IgD-negative memory B cell (primary cell): ENCODE measurements at regions not wholly inside any gene's neighbourhood (a gene's known extent, or its start where the extent isn't known, plus 50 kb on each side); places are given as distances from the start of the nearest gene placed in this dataset.
A peak's percentile ranks its signal among the peaks of the same experiment; 100 is the strongest.

ENCODE experiments used
- H3K27ac Mint-ChIP-seq, 3 donors: one replicate each; pipeline ENCODE4 v1.8.0; 2020 to 2022; ENCODE audit warnings: mild to moderate bottlenecking in 3 of 3, mixed read lengths in 3 of 3, moderate library complexity in 1 of 3
- H3K27me3 Mint-ChIP-seq: one replicate; pipeline ENCODE4 v1.8.0; 2021; ENCODE audit warnings: mixed read lengths
- H3K36me3 Mint-ChIP-seq: one replicate; pipeline ENCODE4 v1.8.0; 2020; ENCODE audit warnings: mild to moderate bottlenecking, mixed read lengths
- H3K4me1 Mint-ChIP-seq, 3 donors: one replicate each; pipeline ENCODE4 v1.8.0; 2020 to 2022; ENCODE audit warnings: mixed read lengths in 3 of 3, mild to moderate bottlenecking in 1 of 3
- H3K4me3 Mint-ChIP-seq, 4 donors: one replicate each; pipeline ENCODE4 v1.8.0; 2020 to 2022; ENCODE audit warnings: mild to moderate bottlenecking in 4 of 4, mixed read lengths in 4 of 4, moderate library complexity in 3 of 4
- H3K9me3 Mint-ChIP-seq, 3 donors: one replicate each; pipeline ENCODE4 v1.8.0; 2020 to 2021; ENCODE audit warnings: mixed read lengths in 3 of 3, mild to moderate bottlenecking in 1 of 3

DNA sequence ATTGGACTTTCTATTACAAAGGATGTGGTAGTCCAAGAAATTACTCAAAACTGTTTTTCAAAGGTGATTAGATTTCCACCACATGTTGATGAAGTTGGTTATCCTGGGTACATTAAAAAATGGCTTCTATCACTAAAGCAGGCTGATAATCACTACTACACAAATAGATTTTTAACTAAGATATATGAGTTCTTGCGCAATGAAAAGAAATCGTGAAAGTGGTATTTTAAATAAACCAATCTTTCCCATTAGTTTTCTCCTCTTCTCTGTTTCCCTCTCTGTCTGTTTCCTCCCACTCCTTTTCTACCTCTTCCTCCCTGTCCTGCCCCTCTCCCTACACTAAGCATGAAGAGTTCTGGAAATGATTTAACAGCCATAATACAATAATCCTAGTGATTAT is 487.9 kb upstream of the CITED2 start:
- Mint-ChIP-seq H3K27ac (no peak overlapping the region), H3K36me3 (peaks cover 4% of the 10 kb centered on the region), H3K9me3 (peaks cover 0 to 2% (median 0%) of the 10 kb centered on the region in 3 donors), H3K4me1 (no peaks in the 10 kb centered on the region), H3K27me3 (no peaks in the 10 kb centered on the region), H3K4me3 (no peak overlapping the region)

DNA sequence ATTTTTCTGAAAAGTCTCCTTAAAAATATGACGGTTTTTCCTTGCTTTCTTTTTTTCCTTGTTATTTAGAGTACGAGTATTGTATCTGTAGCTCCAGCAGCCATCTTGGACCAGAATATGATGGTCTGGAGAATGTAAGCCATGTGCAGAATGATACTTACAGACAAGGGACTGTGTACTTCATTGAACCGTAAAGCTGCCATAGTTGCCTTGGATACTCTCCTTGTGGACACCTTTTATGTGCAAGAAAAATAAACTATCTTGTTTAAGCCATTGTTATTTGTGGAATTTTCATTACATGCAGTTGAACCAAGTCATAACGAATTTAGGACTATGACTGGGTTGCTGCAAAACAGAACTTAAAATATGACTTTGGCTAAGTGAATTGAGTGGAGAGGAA is 485.8 kb upstream of the CITED2 start:
- Mint-ChIP-seq H3K9me3 (peaks cover 0 to 2% (median 0%) of the 10 kb centered on the region in 3 donors), H3K36me3 (peaks cover 4% of the 10 kb centered on the region), H3K4me1 (no peaks in the 10 kb centered on the region), H3K27me3 (no peaks in the 10 kb centered on the region), H3K4me3 (no peak overlapping the region), H3K27ac (no peak overlapping the region)

DNA sequence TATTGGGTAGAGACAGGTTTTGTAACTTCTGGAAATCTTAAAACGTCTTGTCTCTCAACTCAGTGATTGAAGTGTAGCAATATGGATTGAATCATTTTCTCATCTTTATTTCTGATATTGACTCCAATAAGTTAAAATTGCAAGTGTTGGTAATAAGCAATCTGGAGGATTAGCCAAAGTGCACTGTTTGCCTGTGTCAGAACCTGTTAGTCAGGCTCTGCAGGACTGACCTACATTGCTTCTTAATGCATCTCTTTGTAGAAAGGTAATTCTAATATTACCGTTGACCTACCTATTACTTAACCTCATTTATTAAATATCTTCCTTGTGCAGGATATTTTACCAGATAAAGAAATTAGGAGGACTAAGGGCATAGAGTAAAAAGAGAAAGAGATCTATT is 484.0 kb upstream of the CITED2 start:
- H3K36me3 Mint-ChIP-seq: peaks cover 4% of the 10 kb centered on the region
- H3K27ac Mint-ChIP-seq: no peak overlapping the region
- peaks cover 0 to 2% (median 0%) of the 10 kb centered on the region in 3 donors for H3K9me3 Mint-ChIP-seq
- no peaks in the 10 kb centered on the region for H3K4me1 Mint-ChIP-seq
- no peaks in the 10 kb centered on the region for H3K27me3 Mint-ChIP-seq
- H3K4me3 Mint-ChIP-seq: no peak overlapping the region

DNA sequence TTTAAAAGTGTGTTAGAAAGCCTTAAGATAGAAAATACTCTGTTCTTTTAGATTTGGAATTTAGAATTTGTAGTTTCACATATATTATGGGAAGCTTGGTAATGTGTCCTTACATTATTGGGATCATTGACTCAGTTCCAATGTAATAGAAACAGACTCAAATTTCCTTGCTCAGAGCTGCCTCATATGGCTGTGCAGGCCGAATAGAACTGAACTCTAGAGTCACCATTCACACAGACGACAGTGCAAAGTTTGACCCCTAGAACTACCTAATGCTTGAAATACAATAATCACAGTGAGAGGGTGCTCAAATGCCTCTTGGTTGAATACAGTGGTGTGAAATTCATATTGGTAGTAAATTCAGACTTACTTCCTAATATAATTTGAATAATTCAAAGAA is 482.7 kb upstream of the CITED2 start:
- peaks cover 4% of the 10 kb centered on the region for H3K36me3 Mint-ChIP-seq
- peaks cover 0 to 3% (median 0%) of the 10 kb centered on the region in 3 donors for H3K9me3 Mint-ChIP-seq
- H3K4me1 Mint-ChIP-seq: no peaks in the 10 kb centered on the region
- H3K4me3 Mint-ChIP-seq: no peak overlapping the region
- no peak overlapping the region for H3K27ac Mint-ChIP-seq
- no peaks in the 10 kb centered on the region for H3K27me3 Mint-ChIP-seq

DNA sequence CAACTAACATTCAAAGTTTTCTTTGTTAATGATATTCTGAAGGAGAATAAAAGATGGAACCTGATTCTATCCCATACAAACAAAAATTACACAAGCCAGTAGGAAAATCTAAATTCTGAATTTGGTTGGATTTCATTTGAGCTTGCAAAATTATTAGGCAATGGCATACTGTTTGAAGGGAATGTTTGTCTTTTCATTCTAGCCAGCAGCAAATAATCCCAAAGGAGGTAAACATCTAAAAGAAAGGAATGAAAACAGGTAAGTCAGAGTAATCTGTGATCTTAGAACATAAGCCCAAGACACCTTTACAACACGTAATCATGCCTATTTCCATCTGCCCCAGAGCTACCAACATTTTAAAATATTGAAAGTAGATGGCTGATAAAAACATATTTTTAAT is 482.1 kb upstream of the CITED2 start:
- H3K9me3 Mint-ChIP-seq: peaks cover 0 to 3% (median 0%) of the 10 kb centered on the region in 3 donors
- no peaks in the 10 kb centered on the region for H3K27me3 Mint-ChIP-seq
- H3K4me3 Mint-ChIP-seq: no peak overlapping the region
- peaks cover 4% of the 10 kb centered on the region for H3K36me3 Mint-ChIP-seq
- H3K27ac Mint-ChIP-seq: no peak overlapping the region
- H3K4me1 Mint-ChIP-seq: no peaks in the 10 kb centered on the region

DNA sequence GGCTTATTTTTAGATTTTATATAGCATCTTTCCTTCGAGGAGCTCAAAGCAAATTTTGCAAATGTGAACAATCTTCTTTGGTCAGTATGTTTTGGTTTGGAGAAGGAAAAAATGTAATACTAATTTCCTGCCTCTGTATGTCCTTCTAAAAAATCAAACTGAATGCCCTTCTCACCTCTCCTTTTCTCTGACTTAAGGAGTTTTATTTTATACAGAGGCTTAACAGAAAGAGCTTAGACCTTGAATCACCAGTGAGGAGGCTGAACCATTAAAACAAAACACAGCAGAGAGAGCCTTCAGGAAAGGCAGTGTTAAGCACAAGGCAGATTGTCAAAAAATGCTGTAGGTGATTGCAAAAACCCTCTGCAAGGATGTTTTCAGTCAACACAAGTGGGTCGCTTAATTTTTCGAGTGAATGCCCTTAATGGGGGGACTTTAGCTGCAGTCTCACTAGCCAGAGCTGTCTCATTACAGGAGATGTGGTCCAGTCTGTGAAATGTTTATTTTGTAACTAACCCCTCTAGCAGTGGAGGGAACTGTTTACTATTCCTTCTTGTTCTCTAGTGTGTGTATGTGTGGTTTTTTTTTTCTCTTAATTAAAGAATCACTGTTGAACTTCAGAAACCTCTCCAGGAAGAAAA is 481.3 kb upstream of the CITED2 start:
- Mint-ChIP-seq H3K4me1 (no peaks in the 10 kb centered on the region), H3K27me3 (no peaks in the 10 kb centered on the region)

DNA sequence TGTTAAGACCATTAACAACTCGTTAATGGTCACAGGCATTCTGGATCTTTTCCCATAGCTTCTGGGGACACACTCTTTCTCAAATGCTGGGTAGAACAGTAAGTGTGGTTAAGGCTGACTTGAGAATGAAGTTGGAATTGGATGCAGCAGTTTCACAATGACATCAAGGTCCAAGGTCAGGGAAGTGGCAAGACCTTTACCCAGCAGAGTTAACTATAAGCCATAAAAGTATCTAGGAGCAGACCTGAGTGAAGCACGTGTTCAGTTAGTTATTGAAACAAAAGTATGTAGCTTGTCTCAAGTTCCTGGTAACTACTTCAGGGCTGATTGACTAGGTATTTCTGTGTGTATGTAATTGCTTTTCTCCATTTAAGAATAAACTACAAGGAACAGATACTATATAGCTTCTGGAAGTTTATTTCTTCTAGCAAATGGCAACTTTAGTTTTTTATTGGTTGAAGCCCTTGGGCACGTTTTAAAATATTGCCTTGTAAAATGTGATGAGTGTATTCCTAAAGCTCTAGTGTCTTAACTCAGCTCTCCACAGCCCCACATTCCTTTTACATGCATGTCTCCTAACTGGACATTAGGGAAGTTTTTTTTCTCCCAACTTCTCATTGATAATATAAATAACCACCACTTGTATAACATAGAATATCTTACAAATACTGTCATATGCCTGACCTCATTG is 479.0 kb upstream of the CITED2 start:
- H3K4me1 Mint-ChIP-seq: no peaks in the 10 kb centered on the region
- no peaks in the 10 kb centered on the region for H3K27me3 Mint-ChIP-seq
- no peak overlapping the region for H3K4me3 Mint-ChIP-seq
- H3K9me3 Mint-ChIP-seq: peaks cover 0 to 7% (median 3%) of the 10 kb centered on the region in 3 donors
- peaks cover 3% of the 10 kb centered on the region for H3K36me3 Mint-ChIP-seq
- no peak overlapping the region for H3K27ac Mint-ChIP-seq

More for the DNA sequence above, 481.3 kb upstream of the CITED2 start:
- Mint-ChIP-seq H3K9me3 (peaks cover 0 to 3% (median 0%) of the 10 kb centered on the region in 3 donors), H3K27ac (no peak overlapping the region), H3K36me3 (peaks cover 4% of the 10 kb centered on the region), H3K4me3 (no peak overlapping the region)

DNA sequence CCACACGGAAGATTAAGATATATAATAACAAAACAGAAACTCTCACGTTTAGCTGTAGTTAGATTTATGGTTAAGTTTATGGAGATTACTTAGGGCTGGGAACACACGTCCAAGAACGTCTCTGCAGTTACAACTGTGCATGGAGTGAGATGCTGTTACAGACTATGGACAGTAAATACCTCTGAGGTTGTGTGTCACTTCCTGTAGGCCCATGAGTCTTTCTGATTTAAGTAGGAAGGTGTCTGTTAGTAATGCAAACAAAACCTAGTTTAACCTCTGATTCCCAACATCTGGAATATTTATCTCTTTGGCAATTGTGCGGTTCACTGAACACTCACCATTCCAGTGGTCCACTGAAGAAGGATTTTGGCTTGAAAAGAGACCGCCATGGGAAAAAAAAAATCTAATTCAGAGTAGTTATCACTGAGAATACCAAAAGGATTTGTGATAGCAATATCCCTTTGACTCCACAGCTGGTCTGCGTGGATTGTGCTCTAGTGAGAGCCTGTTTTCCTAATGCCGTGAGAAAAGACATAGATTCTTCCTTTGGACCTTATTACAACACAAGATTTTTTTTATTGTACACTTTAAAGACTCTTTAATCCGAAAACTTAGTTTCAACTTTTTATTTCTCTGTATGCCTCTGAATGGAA is 478.2 kb upstream of the CITED2 start:
- no peak overlapping the region for H3K27ac Mint-ChIP-seq
- no peak overlapping the region for H3K4me3 Mint-ChIP-seq
- H3K36me3 Mint-ChIP-seq: peaks cover 3% of the 10 kb centered on the region
- H3K9me3 Mint-ChIP-seq: peaks cover 0 to 7% (median 3%) of the 10 kb centered on the region in 3 donors
- no peaks in the 10 kb centered on the region for H3K4me1 Mint-ChIP-seq
- H3K27me3 Mint-ChIP-seq: no peaks in the 10 kb centered on the region

DNA sequence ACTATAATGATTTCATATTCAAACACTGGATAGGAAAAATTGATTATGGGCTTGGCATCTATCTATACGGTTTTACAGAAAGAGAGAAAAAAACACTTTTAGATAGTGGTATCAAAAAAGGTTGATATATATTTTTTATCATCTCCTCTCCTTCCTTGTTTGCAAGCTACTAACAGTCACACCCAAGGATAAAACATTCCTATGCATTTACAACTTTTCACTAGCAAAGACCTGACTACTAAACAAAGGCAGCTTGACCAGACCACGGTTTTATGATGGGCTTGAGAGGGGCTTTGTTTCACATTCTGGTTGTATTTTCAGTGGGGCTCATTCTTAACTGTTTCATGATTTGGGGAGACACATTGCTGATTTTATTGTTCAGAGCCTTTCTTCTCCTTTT is 477.6 kb upstream of the CITED2 start:
- Mint-ChIP-seq H3K4me3 (no peak overlapping the region), H3K27ac (no peak overlapping the region), H3K36me3 (peaks cover 3% of the 10 kb centered on the region), H3K9me3 (peaks cover 0 to 7% (median 3%) of the 10 kb centered on the region in 3 donors), H3K27me3 (no peaks in the 10 kb centered on the region), H3K4me1 (peaks cover under 1 to 5% (median 2%) of the 10 kb centered on the region in 3 donors)

DNA sequence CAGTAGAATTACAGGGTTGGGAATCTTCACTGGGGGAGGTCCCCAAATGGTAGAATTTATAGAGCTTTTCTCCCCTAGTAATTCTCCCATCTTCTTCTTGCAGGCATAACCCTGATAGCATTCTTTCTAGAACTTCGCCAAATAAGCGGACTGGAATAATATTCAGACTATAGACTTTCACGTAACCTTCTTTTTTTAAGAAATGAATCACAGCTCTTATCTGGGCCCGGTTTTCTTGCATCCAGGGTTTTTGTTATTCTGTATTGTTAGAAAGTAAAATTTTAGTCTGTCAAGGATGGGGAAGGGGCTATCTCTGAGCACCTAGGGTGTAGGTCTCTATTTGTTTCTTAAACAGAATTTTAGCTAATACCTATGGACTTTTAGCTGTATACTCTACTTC is 476.8 kb upstream of the CITED2 start:
- H3K27ac Mint-ChIP-seq: no peak overlapping the region
- peaks cover 8 to 11% (median 9%) of the 10 kb centered on the region in 3 donors for H3K4me1 Mint-ChIP-seq
- H3K9me3 Mint-ChIP-seq: peaks cover 0 to 7% (median 3%) of the 10 kb centered on the region in 3 donors
- H3K36me3 Mint-ChIP-seq: peaks cover 3% of the 10 kb centered on the region
- H3K4me3 Mint-ChIP-seq: no peak overlapping the region
- H3K27me3 Mint-ChIP-seq: no peaks in the 10 kb centered on the region

DNA sequence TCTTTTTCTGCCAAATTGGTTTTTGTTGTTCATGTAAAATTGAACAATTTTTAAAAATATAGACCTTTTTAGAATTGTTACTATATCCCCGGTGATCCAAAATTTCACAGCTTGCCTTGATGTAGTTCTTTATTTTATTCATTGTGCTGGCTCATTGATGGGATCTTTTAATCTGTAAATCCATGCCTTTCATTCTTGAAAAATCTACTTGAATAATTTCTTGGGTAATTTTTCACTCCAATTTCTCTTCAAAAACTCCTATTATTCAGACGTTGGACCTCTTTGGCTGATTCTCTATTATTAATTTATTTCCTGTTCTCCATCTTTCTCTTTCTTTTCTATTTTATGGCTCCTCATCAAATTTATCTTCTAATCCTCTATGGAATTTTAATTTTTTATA is 476.1 kb upstream of the CITED2 start:
- Mint-ChIP-seq H3K36me3 (peaks cover 3% of the 10 kb centered on the region), H3K4me3 (no peak overlapping the region), H3K27ac (no peak overlapping the region), H3K9me3 (peaks cover 0 to 7% (median 3%) of the 10 kb centered on the region in 3 donors), H3K27me3 (no peaks in the 10 kb centered on the region), H3K4me1 (peaks cover 11 to 15% (median 14%) of the 10 kb centered on the region in 3 donors)

DNA sequence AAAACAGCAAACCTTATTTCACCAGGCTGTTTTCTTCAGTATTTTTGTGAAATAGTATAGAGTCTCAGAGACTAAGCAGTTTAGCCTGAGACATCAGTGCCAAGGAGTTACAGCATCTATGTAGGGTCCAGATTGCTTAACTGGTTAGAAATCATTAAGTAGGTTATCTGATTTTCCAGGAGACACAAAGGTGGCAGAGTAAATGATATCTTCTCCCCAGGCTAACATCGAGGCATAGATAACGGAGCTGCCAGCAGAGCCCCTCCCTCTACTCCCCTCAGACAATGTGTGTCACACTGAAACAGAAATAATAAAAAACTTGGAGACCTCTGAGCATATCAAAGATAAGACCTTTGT is 473.0 kb upstream of the CITED2 start:
- H3K4me1 Mint-ChIP-seq: peaks cover 15 to 19% (median 18%) of the 10 kb centered on the region in 3 donors

DNA sequence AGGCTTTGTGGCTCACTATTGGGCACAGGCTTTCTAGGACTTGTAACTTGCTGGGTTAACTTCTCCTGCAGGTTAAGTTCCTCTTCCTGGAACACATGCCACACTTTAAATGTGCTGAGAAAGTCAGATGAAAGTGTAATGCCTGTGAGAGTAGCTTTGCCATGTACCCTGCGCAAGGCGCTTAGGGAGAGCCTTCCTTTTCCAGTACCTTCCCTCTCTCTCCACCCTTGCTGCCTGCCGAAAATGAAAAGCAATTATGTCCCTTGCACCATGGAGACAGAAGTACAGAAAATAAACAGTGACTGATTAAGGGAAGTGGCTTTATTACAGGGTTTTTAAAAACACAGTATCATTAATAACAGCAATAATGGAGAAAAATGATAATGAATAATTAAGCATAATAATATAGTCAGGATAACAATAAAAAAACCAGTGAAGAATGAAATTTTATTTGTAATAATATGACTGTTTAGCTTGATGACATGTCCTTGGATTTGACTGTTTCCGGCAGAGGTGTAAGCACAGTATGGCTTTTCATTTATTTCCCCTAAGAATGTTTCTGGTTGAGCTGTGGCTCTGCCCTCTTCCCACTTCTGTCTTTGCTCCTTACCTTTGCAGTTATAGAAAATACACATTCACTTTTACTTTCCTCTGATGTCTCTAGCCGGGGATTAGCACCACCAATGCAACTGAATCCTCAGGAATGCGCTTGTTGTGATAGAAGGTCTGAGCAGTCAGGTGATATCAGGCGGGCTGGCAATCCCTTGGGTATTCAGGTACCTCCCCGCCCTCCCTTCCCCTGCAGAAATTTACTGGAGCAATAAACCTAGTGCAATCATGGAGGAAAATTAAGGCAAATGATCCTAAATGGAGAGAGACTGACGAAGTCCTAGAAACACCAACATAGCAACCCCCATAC is 472.3 kb upstream of the CITED2 start:
- Mint-ChIP-seq H3K27ac (peak overlapping the region in 1 of 3 donors; percentile 51), H3K4me3 (peak overlapping the region in 1 of 4 donors; percentile 61), H3K27me3 (no peaks in the 10 kb centered on the region), H3K9me3 (peaks cover 0 to 7% (median 4%) of the 10 kb centered on the region in 3 donors), H3K36me3 (peaks cover 5% of the 10 kb centered on the region), H3K4me1 (peaks cover 18 to 25% (median 24%) of the 10 kb centered on the region in 3 donors)

More for the DNA sequence above, 473.0 kb upstream of the CITED2 start:
- peaks cover 0 to 7% (median 5%) of the 10 kb centered on the region in 3 donors for H3K9me3 Mint-ChIP-seq
- no peaks in the 10 kb centered on the region for H3K27me3 Mint-ChIP-seq
- no peak overlapping the region for H3K4me3 Mint-ChIP-seq
- H3K27ac Mint-ChIP-seq: no peak overlapping the region
- H3K36me3 Mint-ChIP-seq: peaks cover 5% of the 10 kb centered on the region

DNA sequence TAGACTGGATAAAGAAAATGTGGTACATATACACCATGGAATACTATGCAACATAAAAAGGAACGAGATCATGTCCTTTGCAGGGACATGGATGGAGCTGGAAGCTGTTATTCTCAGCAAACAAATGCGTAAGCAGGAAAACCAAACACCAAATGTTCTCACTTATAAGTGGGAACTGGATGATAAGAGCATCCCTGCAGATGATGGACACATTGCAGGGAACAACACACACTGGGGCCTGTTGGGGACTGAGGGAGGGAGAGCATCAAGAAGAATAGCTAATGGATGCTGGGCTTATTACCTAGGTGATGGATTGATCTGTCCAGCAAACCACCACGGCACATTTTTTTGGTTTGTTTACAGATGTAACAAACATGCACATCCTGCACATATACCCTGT is 470.5 kb upstream of the CITED2 start:
- Mint-ChIP-seq H3K4me3 (no peak overlapping the region), H3K36me3 (peaks cover 5% of the 10 kb centered on the region), H3K9me3 (peaks cover 0 to 2% (median 0%) of the 10 kb centered on the region in 3 donors), H3K27me3 (no peaks in the 10 kb centered on the region), H3K4me1 (peaks cover 30 to 37% (median 33%) of the 10 kb centered on the region in 3 donors), H3K27ac (no peak overlapping the region)
